ENCODE measurements at regions not wholly inside any gene's neighbourhood (a gene's known extent, or its start where the extent isn't known, plus 50 kb on each side); places are given as distances from the start of the nearest gene placed in this dataset.
"Not testable (repeated sequence)": the region's sequence is repeated elsewhere in the genome, so short reads cannot be mapped to it uniquely, and the experiment has no call there.

- not testable (repeated sequence) for DNase-seq (ENCODE audit: low read depth)
Observed at GRCh38 chr7:56697058-56697457, 435.2 kb downstream of the ZNF479 start.

- no peak for DNase-seq (ENCODE audit: low read depth)
Observed at GRCh38 chr7:56686276-56686859, 445.9 kb downstream of the ZNF479 start.

- DNase-seq (ENCODE audit: low read depth) = no peak
Observed at GRCh38 chr7:56639173-56639746, 493.0 kb downstream of the ZNF479 start.

DNA sequence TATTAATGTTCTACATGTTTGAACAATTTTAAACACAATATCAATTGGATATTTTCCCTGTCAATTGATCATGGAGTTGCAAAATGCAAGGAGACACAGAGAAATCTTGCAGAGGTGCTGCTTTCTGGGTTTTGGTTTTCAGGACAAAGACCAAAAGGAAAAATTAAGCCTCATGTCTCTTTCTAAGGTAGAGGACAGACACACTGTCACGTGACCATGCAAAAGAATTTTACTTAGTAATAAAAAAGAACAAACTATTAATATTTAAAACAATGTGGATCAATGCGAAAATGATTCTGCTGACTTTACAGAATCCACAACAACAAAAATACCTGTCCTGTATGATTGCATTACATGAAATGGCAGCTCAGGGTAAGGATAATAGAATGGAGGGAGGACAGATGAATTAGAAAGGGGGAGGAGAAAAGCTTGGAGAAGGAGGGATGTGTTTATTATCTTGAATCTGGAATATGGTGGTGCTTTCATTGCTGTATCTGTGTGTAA, 493.7 kb upstream of the NUPR2 start:
- no peak for DNase-seq (ENCODE audit: low read depth)

DNA sequence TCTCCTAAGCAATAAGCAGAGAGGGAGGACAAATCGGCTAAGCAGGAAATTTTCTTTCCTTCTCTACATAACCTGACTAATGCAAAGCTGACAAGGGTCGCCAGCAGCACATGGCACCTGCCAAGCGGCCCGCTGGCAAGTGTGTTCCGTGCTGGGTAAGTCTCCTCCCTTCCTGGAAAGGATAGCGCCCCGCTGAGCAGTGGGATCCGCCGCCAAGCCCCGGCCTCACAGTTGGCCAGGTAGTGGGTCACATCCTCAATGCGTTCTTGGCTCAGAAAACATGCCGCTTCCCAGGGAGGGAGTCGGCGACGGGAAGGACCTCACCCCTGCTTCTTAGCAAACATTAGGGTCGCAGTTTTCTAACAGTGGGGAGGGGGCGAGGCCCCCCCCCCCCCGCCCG, 488.9 kb upstream of the NUPR2 start:
- DNase-seq (ENCODE audit: low read depth) = no peak

- DNase-seq (ENCODE audit: low read depth) = no peak
Observed at GRCh38 chr7:56578612-56579011, 462.4 kb upstream of the NUPR2 start.

DNA sequence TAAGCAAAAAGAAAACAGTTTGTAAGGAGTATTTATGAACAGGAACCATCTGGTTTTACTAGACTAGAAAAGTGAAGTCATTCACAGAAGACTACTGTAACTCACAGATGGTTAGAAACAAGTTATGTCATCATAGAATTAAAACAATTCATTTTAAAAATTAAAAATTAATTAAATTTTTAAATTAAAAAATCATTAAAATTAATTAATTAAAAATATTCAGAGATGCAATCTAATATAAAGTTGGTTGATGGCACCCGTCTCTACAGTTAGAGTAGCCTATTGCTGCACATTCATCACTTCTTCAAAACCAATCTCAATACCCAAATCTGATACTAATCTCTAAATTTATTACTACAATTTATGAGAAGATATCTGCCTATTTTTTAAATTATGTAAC, 454.8 kb upstream of the NUPR2 start:
- DNase-seq (ENCODE audit: low read depth) = no peak

DNA sequence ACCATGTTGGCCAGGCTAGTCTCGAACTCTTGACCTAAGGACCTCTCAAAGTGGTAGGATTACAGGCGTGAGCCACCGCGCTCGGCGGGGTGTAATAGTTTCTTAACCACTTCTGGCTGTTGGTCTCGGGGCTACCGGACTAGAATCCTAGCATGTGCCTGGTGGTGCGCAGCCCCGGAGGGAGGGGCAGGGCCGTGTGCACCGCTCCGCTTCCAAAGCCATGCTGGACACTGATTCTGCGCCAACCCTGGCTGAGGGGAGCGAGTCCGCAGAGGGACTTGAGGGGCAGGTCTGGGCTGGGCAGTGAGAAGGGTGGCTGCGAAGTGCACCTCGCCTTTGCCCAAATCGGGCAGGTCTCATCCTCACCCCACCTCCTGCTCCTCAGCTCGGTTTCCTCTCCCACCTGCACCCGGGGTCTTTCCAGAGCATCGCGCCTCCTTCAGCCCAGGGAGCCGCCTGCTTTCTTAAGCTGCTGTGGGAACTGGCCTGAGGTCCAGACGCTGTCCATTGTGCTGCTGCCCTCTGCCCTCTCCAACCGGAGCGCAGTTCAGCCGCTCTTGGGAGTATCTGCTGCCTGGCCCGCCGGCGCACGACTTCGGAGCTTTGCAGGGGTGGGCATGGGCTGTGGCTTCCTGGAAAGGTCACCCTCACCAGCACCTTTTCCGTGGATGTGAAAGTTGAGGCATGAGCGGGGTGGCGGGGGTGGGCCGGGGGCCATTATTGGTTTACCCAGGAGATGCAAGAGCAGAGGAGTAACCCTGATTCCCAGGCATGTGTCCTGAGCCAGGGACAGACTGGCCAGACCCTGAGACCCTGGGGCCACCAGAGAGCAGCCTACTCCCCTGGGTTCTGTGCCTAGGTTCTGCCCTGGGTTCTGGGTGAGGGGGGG, 422.6 kb upstream of the NUPR2 start:
- no peak for DNase-seq (ENCODE audit: low read depth)

GRCh38 chr7:56537952-56538351, 421.7 kb upstream of the NUPR2 start:
- no peak for DNase-seq (ENCODE audit: low read depth)

DNA sequence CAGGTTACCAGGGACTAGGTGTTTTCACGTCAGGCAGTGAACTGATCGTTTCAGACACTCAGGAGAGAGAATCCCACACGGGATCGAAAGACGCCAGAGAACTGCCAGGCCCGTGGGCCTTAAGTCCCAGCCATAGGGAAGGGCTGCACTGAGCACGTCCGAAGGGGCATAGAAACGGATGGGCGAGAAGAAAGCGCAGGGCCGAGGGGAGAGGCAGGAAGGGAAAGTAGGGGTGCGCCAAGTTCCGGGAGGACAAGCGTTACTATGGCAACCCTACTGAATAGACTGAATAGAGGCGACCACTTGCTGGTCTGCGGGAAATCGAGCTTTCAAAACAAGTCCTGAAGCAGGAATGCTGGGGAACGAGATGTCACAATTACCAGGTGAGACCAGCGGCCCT, 421.3 kb upstream of the NUPR2 start:
- no peak for DNase-seq (ENCODE audit: low read depth)

DNA sequence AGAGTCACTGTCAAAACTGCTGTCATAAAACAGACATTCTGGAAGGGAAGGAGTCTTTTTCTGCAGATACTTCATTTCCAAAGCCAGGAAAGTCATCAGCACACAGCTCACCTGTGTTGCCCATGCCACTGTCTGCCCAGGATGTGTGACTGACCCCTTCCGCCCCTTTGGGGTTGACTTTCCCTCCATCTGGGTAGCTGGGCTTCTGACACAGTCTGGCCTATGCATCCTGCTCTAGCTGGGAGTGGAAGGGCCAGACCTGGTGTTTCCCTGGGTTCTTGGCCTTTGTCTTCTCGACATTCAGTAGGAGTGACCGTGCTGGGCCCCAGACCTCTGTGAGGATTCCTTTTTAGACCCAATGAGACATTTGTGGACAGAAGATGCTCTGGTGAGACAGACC, 378.9 kb upstream of the NUPR2 start:
- DNase-seq (ENCODE audit: low read depth) = no peak

GRCh38 chr7:56493704-56494450, 377.7 kb upstream of the NUPR2 start:
- no peak for DNase-seq (ENCODE audit: low read depth)

- DNase-seq (ENCODE audit: low read depth) = no peak
Observed at GRCh38 chr7:56493196-56493595, 377.0 kb upstream of the NUPR2 start.

- DNase-seq (ENCODE audit: low read depth) = no peak
Observed at GRCh38 chr7:56491636-56492425, 375.6 kb upstream of the NUPR2 start.

- DNase-seq (ENCODE audit: low read depth) = no peak
Observed at GRCh38 chr7:56483861-56484550, 367.8 kb upstream of the NUPR2 start.

GRCh38 chr7:56483153-56483552, 366.9 kb upstream of the NUPR2 start:
- no peak for DNase-seq (ENCODE audit: low read depth)

DNA sequence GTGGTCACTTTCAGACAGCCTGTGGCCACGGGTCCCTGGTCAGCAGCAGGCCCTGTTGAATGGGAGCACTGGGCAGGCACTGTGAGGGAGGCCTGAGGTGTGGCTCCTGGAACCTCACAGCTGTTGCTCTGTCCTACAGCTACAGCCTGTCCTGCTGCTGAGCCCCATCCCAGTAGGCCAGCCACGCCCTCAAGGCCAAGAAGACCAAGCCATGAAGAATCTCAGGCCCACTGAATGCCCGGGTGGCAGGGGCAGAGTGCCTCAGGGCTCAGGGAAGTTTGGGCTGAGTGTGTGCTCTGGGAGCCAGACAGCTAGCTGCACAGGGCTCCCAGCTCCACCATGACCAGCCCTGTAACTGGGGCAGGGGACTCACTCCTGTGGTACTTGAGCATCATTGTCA, 363.5 kb upstream of the NUPR2 start:
- no peak for DNase-seq (ENCODE audit: low read depth)

DNA sequence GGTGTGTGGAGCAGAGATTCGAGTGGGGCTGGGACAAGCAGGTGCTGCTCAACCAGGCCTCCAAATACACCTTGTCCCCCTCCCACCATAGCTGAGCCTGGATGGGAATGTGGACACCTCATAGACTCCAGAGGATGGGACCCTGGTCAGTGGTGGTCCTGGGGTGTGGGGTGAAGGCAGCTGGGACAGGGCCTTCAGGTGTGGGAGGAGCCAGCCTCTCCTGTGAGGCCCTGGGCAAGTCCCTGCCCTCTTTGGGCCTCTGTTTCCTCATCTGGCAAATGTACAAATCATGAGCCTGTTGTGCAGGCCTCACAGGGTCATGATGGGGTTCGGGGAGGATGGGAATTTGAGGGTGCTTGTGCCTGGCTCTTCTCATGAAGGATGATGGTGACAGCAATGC, 362.9 kb upstream of the NUPR2 start:
- no peak for DNase-seq (ENCODE audit: low read depth)

GRCh38 chr7:56474271-56474670, 358.1 kb upstream of the NUPR2 start:
- no peak for DNase-seq (ENCODE audit: low read depth)

GRCh38 chr7:56471811-56472210, 355.6 kb upstream of the NUPR2 start:
- no peak for DNase-seq (ENCODE audit: low read depth)
